HCT116 (cell line): ENCODE measurements at regions not wholly inside any gene's neighbourhood (a gene's known extent, or its start where the extent isn't known, plus 50 kb on each side); places are given as distances from the start of the nearest gene placed in this dataset.

ENCODE experiments used
- ATAC-seq: fragments of 200-7000 bp; cut with Tn5 transposase; 2 replicates; pipeline ENCODE4 v1.9.1; 2020; ENCODE audit warnings: mild to moderate bottlenecking, moderate library complexity
- BruUV-seq: library from RNA; stranded (reverse); fragments of 400-500 nt; replicated peaks from 2 replicates; lab custom pipeline; 2021; lab: Mats Ljungman, UMichigan
- CTCF ChIA-PET: fragments of 300-600 bp; sonication (Branson Sonifier 250); formaldehyde crosslinking; loops from one replicate; lab custom pipeline; 2021; ENCODE audit warnings: antibody characterized with exemption; lab: Charles Lee
- POLR2A ChIA-PET: fragments of 300-600, 350-600 bp; sonication (Branson Sonifier 250); formaldehyde crosslinking; loops from one replicate; lab custom pipeline; 2021; ENCODE audit warnings: antibody characterized with exemption; lab: Charles Lee
- RAD21 ChIA-PET, 2 experiments: fragments of 300-600 bp; sonication (Branson Sonifier 250); formaldehyde crosslinking; loops; one replicate each; lab custom pipeline; 2023; ENCODE audit warnings: low total read pairs in 2 of 2; ENCODE audit not compliant: uncharacterized antibody in 2 of 2, unreplicated experiment in 2 of 2, low non-redundant PET in 1 of 2; lab: Charles Lee
- DNase-seq: peaks from one replicate; pipeline ENCODE4 v3.0.0-alpha.2; 2010; ENCODE audit warnings: low read depth, low spot score
- H2AFZ ChIP-seq: fragments of 200-600 bp; shearing (Covaris generic), sonication (generic); 2 replicates; pipeline ENCODE4 v1.6.1; 2017; ENCODE audit warnings: low read depth, mixed run types, mixed read lengths, antibody characterized with exemption, low read length; ENCODE audit not compliant: poor library complexity, severe bottlenecking
- H3K27ac ChIP-seq: 2 replicates; pipeline ENCODE4 v1.5.1; 2012; ENCODE audit warnings: low read depth, low read length
- H3K27me3 ChIP-seq: fragments of 200-600 bp; sonication (generic); 2 replicates; pipeline ENCODE4 v1.6.1; 2016; ENCODE audit warnings: mixed run types, low read length, mixed read lengths; ENCODE audit not compliant: insufficient read depth
- H3K36me3 ChIP-seq, 2 experiments: fragments of 200-500 bp in 1 of 2; fragments of 200-600 bp in 1 of 2; sonication (Bioruptor generic) in 1 of 2; sonication (generic) in 1 of 2; 2 replicates each; pipeline versions ENCODE4 v1.5.1 to v1.6.1; 2014 to 2016; ENCODE audit warnings: low read length in 2 of 2, inconsistent platforms in 1 of 2, mixed read lengths in 1 of 2, mixed run types in 1 of 2; ENCODE audit not compliant: insufficient read depth in 2 of 2, control insufficient read depth in 1 of 2
- H3K4me1 ChIP-seq, 2 experiments: fragments of 200-600 bp in 1 of 2; sonication (generic) in 1 of 2; 2 replicates each; pipeline versions ENCODE4 v1.5.1 to v1.6.1; 2012 to 2017; ENCODE audit warnings: low read length in 2 of 2, inconsistent platforms in 1 of 2, mild to moderate bottlenecking in 1 of 2, mixed read lengths in 1 of 2, mixed run types in 1 of 2, moderate library complexity in 1 of 2; ENCODE audit not compliant: insufficient read depth in 2 of 2, control insufficient read depth in 1 of 2
- H3K4me2 ChIP-seq: fragments of 200-600 bp; sonication (generic); 2 replicates; pipeline ENCODE4 v1.6.1; 2017; ENCODE audit warnings: mixed run types, low read length, mixed read lengths
- H3K4me3 ChIP-seq, 2 experiments: fragments of 200-600 bp in 1 of 2; sonication (generic) in 1 of 2; replicated peaks in 1 of 2; 2 replicates each; pipeline ENCODE4 v1.5.1; 2011 to 2016; ENCODE audit warnings: low read length in 2 of 2, control low read depth in 1 of 2, low read depth in 1 of 2, mild to moderate bottlenecking in 1 of 2, mixed read lengths in 1 of 2, mixed run types in 1 of 2
- H3K79me2 ChIP-seq: fragments of 200-600 bp; sonication (generic); 2 replicates; pipeline ENCODE4 v1.6.1; 2017; ENCODE audit warnings: mild to moderate bottlenecking, mixed run types, low read length, moderate library complexity, mixed read lengths; ENCODE audit not compliant: insufficient read depth
- H3K9ac ChIP-seq: fragments of 200-600 bp; sonication (generic); 2 replicates; pipeline ENCODE4 v1.6.1; 2016; ENCODE audit warnings: low read length, mixed read lengths
- H3K9me2 ChIP-seq: fragments of 200-600 bp; sonication (generic), shearing (Covaris generic); 2 replicates; pipeline ENCODE4 v1.6.1; 2017; ENCODE audit warnings: mixed run types, mild to moderate bottlenecking, moderate library complexity; ENCODE audit not compliant: insufficient read depth
- H3K9me3 ChIP-seq, 2 experiments: fragments of 200-500 bp in 1 of 2; fragments of 200-600 bp in 1 of 2; sonication (Bioruptor generic) in 1 of 2; sonication (generic) in 1 of 2; 2 replicates each; pipeline ENCODE4 v1.6.1; 2014 to 2017; ENCODE audit warnings: low read length in 2 of 2, mixed read lengths in 2 of 2, inconsistent platforms in 1 of 2, low read depth in 1 of 2, mild to moderate bottlenecking in 1 of 2, mixed run types in 1 of 2, moderate library complexity in 1 of 2; ENCODE audit not compliant: control insufficient read depth in 1 of 2, insufficient read depth in 1 of 2
- H4K20me1 ChIP-seq: fragments of 200-600 bp; sonication (generic), shearing (Covaris generic); 2 replicates; pipeline ENCODE4 v1.6.1; 2017; ENCODE audit warnings: mixed run types, mild to moderate bottlenecking, moderate library complexity; ENCODE audit not compliant: insufficient read depth
- ATF3 ChIP-seq: IDR thresholded peaks from 2 replicates; pipeline ENCODE4 v1.6.1; 2012
- CBX3 ChIP-seq: IDR thresholded peaks from 2 replicates; pipeline ENCODE4 v1.6.1; 2012; ENCODE audit warnings: low read depth
- CEBPB ChIP-seq: IDR thresholded peaks from 2 replicates; pipeline ENCODE4 v1.6.1; 2012; ENCODE audit warnings: low read depth
- ELF1 ChIP-seq: IDR thresholded peaks from 2 replicates; pipeline ENCODE4 v1.6.1; 2012; ENCODE audit warnings: low read depth, borderline replicate concordance
- EZH2 ChIP-seq: fragments of 200-600 bp; sonication (generic); IDR thresholded peaks from 2 replicates; pipeline ENCODE4 v1.6.1; 2017; ENCODE audit warnings: antibody characterized with exemption, mixed run types
- EZH2phosphoT487 ChIP-seq: fragments of 200-600 bp; IDR thresholded peaks from 2 replicates; pipeline ENCODE4 v1.6.1; 2018; ENCODE audit warnings: antibody characterized with exemption, borderline replicate concordance
- JUND ChIP-seq: IDR thresholded peaks from 2 replicates; pipeline ENCODE4 v1.6.1; 2012
- MAX ChIP-seq: IDR thresholded peaks from 2 replicates; pipeline ENCODE4 v1.6.1; 2012
- POLR2A ChIP-seq: IDR thresholded peaks from 2 replicates; pipeline ENCODE4 v1.7.0; 2011; ENCODE audit warnings: borderline replicate concordance; ENCODE audit not compliant: insufficient read depth, insufficient read length; ENCODE audit errors: extremely low read depth
- POLR2AphosphoS5 ChIP-seq: IDR thresholded peaks from 2 replicates; pipeline ENCODE4 v1.6.1; 2011; ENCODE audit warnings: mild to moderate bottlenecking, low read depth, low read length, moderate library complexity
- RAD21 ChIP-seq: IDR thresholded peaks from 2 replicates; pipeline ENCODE4 v1.6.1; 2012; ENCODE audit warnings: low read depth, mild to moderate bottlenecking
- SIN3A ChIP-seq: IDR thresholded peaks from 2 replicates; pipeline ENCODE4 v1.6.1; 2012; ENCODE audit warnings: low read depth
- SP1 ChIP-seq: IDR thresholded peaks from 2 replicates; pipeline ENCODE4 v1.6.1; 2012; ENCODE audit warnings: low read depth
- SRF ChIP-seq: IDR thresholded peaks from 2 replicates; pipeline ENCODE4 v1.6.1; 2012; ENCODE audit warnings: low read depth
- TCF7L2 ChIP-seq: IDR thresholded peaks from 2 replicates; pipeline ENCODE4 v1.7.0; 2011; ENCODE audit warnings: borderline replicate concordance, inconsistent platforms; ENCODE audit not compliant: insufficient read depth, insufficient read length; ENCODE audit errors: extremely low read depth
- YY1 ChIP-seq: IDR thresholded peaks from 2 replicates; pipeline ENCODE4 v1.6.1; 2011; ENCODE audit warnings: low read length, low read depth, moderate library complexity, mild to moderate bottlenecking; ENCODE audit not compliant: insufficient replicate concordance; ENCODE audit errors: extremely low read depth
- ZBTB33 ChIP-seq: IDR thresholded peaks from 2 replicates; pipeline ENCODE4 v1.6.1; 2011; ENCODE audit warnings: mild to moderate bottlenecking, low read length, moderate library complexity; ENCODE audit not compliant: insufficient replicate concordance; ENCODE audit errors: extremely low read depth
- ZFX ChIP-seq: fragments of 450-650 bp; IDR thresholded peaks from 2 replicates; pipeline ENCODE4 v1.6.1; 2017
- ZNF274 ChIP-seq: fragments of 200-500 bp; sonication (Bioruptor generic); IDR thresholded peaks from 2 replicates; pipeline ENCODE4 v1.6.1; 2014; ENCODE audit warnings: mild to moderate bottlenecking, low read depth, low read length, inconsistent platforms
- intact Hi-C: fragments of 100-400 bp; cut with micrococcal nuclease; formaldehyde crosslinking; loops from 2 replicates; pipeline ENCODE4 v1.10.0; 2022

DNA sequence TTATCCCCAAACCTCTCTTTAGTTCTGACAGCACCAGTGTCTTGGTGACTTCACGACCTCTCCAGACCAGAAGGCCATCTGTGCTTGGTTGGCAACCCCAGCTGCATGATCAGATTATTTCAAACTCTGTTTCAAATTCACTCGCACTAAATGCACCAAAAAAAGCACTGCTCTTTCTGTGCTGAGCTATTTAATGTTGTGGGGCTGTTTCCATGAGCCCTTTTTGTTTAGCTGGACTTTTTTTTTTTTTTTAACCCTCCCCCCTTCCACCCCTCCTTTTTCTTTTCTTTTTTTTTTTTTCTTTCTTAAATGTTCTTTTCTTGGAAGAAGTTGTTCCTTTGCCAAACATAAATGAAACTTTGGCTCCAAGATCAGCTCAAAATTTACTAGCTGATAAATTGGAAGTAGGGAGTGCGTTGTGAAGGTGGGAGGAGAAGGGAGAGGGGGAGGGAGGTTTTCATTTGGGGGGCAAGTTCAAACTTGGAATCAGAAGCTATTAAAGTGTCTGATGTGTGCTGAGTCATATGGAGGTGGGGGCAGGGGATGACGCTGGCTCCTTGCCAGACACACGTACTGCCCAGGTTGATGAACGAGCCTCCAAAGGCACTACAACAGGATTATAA lies 543.0 kb upstream of the TNP1 start:
- Histone ChIP-seq H4K20me1 (no peaks in the 10 kb centered on the region), H3K27ac (no peak overlapping the region), H3K9ac (no peak overlapping the region), H3K27me3 (peaks cover 10% of the 10 kb centered on the region), H3K36me3 (no peaks in the 10 kb centered on the region), H3K9me3 (no peaks in the 10 kb centered on the region), H3K4me3 (no peak overlapping the region), H3K4me1 (no peaks in the 10 kb centered on the region; a peak in 1 of 4 replicates), H3K79me2 (no peaks in the 10 kb centered on the region), H3K9me2 (no peaks in the 10 kb centered on the region), H3K4me2 (no peak overlapping the region), H2AFZ (no peak overlapping the region)
- intact Hi-C loops, result no loop called here
- RAD21 ChIA-PET, result no interaction called here
- no peak for DNase-seq
- POLR2A ChIA-PET, result interaction anchor here (0.7 kb wide), 1 partner anchor 1236 kb away, joined by 3 read pairs; no protein-coding TSS in a partner anchor
- TF ChIP-seq EZH2 (no peak), MAX (no peak), CBX3 (no peak), ZNF274 (no peak), POLR2A (no peak), POLR2AphosphoS5 (no peak), CEBPB (no peak), SP1 (no peak), YY1 (no peak), ZFX (no peak), ELF1 (no peak), TCF7L2 (no peak)
- ATAC-seq, result no peak
- CTCF ChIA-PET, result no interaction called here
- BruUV-seq, result no TSS peak

GRCh38 chr2:217402144-217402543 lies 542.3 kb upstream of the TNP1 start:
- H2AFZ ChIP-seq, result no peak overlapping the region
- no peak overlapping the region for H3K4me3 ChIP-seq
- no peak overlapping the region for H3K4me2 ChIP-seq
- no peaks in the 10 kb centered on the region for H3K36me3 ChIP-seq
- ChIA-PET RAD21 (no interaction called here), CTCF (no interaction called here), POLR2A (interaction anchor here (0.7 kb wide), 1 partner anchor 1235 kb away, joined by 3 read pairs; no protein-coding TSS in a partner anchor)
- H3K79me2 ChIP-seq, result no peaks in the 10 kb centered on the region
- no peaks in the 10 kb centered on the region; a peak in 1 of 4 replicates for H3K4me1 ChIP-seq
- no TSS peak for BruUV-seq
- DNase-seq (no peak), ATAC-seq (no peak)
- no peaks in the 10 kb centered on the region for H4K20me1 ChIP-seq
- TF ChIP-seq ZBTB33 (no peak), EZH2phosphoT487 (no peak), SP1 (no peak), JUND (no peak), SIN3A (no peak), SRF (no peak), CEBPB (no peak), ATF3 (no peak), RAD21 (no peak), POLR2AphosphoS5 (no peak)
- no peak overlapping the region for H3K27ac ChIP-seq
- H3K27me3 ChIP-seq, result peaks cover 10% of the 10 kb centered on the region
- intact Hi-C loops, result no loop called here
- no peaks in the 10 kb centered on the region for H3K9me2 ChIP-seq
- no peaks in the 10 kb centered on the region for H3K9me3 ChIP-seq
- H3K9ac ChIP-seq, result no peak overlapping the region
